Endothelial cell of umbilical vein (primary cell): ENCODE measurements at regions not wholly inside any gene's neighbourhood (a gene's known extent, or its start where the extent isn't known, plus 50 kb on each side); places are given as distances from the start of the nearest gene placed in this dataset.

ENCODE experiments used
- CTCF ChIP-seq, 2 donors: IDR thresholded peaks; 1 replicate in 1 of 2; 2 replicates in 1 of 2; pipeline ENCODE4 v1.5.1; 2011; ENCODE audit warnings: low read length in 2 of 2, mild to moderate bottlenecking in 2 of 2, moderate library complexity in 2 of 2, control low read depth in 1 of 2, inconsistent platforms in 1 of 2, low read depth in 1 of 2; ENCODE audit not compliant: insufficient read depth in 1 of 2; ENCODE audit errors: extremely low read depth in 1 of 2
- MAX ChIP-seq: IDR thresholded peaks from 2 replicates; pipeline ENCODE4 v1.6.1; 2011; ENCODE audit not compliant: insufficient read depth, insufficient read length

GRCh38 chr4:187094144-187094543, 370.5 kb upstream of the FAT1 start:
- no peak for TF ChIP-seq CTCF (IDR thresholded peaks at IDR 0.05; ENCODE audit: extremely low read depth in 1 of 2, insufficient read depth in 1 of 2, low read depth in 1 of 2, low read length in 2 of 2)
- no peak for TF ChIP-seq MAX
